ENCODE measurements at regions not wholly inside any gene's neighbourhood (a gene's known extent, or its start where the extent isn't known, plus 50 kb on each side); places are given as distances from the start of the nearest gene placed in this dataset.

- no peak for TF ChIP-seq ZBTB33 (IDR thresholded peaks at IDR 0.05)
- TF ChIP-seq TCF12 (IDR thresholded peaks at IDR 0.05; ENCODE audit: low read depth, low read length), result no peak
- TF ChIP-seq JUNB (IDR thresholded peaks at IDR 0.05), result no peak
Observed at GRCh38 chr18:45326505-45326904, 288.8 kb upstream of the SLC14A2 start.

Data from GM12878 (cell line).